ENCODE measurements at regions not wholly inside any gene's neighbourhood (a gene's known extent, or its start where the extent isn't known, plus 50 kb on each side); places are given as distances from the start of the nearest gene placed in this dataset.

DNA sequence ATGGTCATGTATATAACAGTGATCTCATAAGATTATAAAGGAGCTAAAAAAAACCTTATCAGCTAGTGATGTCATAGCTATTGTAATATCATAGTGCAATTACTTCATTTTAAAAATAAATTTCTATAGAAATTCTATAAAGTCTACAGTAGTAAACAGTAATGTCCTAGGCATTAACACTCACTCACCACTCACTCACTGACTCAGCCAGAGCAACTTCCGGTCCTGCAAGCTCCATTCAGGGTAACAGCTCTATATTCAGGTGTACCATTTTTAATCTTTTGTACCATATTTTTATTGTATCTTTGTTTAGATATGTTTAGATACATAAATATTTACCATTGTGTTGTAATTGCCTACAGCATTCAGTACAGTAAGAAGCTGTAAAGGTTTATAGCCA lies 524.4 kb upstream of the CDH5 start:
- Histone ChIP-seq H3K27me3 (no peaks in the 10 kb centered on the region), H3K4me3 (no peak overlapping the region), H3K4me1 (peaks cover 9% of the 10 kb centered on the region), H3K36me3 (no peaks in the 10 kb centered on the region), H3K9me3 (no peaks in the 10 kb centered on the region), H3K27ac (no peak overlapping the region)
- WGBS = 87% methylated on average over 1 of the region's 1 CpG
- TF ChIP-seq POLR2AphosphoS5 (IDR thresholded peaks at IDR 0.05) = no peak
- no peak for TF ChIP-seq POLR2A (IDR thresholded peaks at IDR 0.05)
- TF ChIP-seq CTCF (IDR thresholded peaks at IDR 0.05) = no peak
- TF ChIP-seq EP300 (IDR thresholded peaks at IDR 0.05) = no peak
- DNase-seq (ENCODE audit: low spot score in 2 of 2) = no peak

- 79% methylated on average over 3 of the region's 3 CpGs for WGBS
- no peak for DNase-seq (ENCODE audit: low spot score in 2 of 2)
- no peaks in the 10 kb centered on the region for H3K27me3 ChIP-seq
- no peaks in the 10 kb centered on the region for H3K4me1 ChIP-seq
- no peaks in the 10 kb centered on the region for H3K9me3 ChIP-seq
- H3K36me3 ChIP-seq = no peaks in the 10 kb centered on the region
- TF ChIP-seq CTCF (IDR thresholded peaks at IDR 0.05) = no peak
- no peak for TF ChIP-seq EP300 (IDR thresholded peaks at IDR 0.05)
- no peak for TF ChIP-seq POLR2AphosphoS5 (IDR thresholded peaks at IDR 0.05)
- TF ChIP-seq POLR2A (IDR thresholded peaks at IDR 0.05) = no peak
- H3K4me3 ChIP-seq = no peak overlapping the region
- no peak overlapping the region for H3K27ac ChIP-seq
Observed at GRCh38 chr16:65838001-65838400, 528.5 kb upstream of the CDH5 start.

DNA sequence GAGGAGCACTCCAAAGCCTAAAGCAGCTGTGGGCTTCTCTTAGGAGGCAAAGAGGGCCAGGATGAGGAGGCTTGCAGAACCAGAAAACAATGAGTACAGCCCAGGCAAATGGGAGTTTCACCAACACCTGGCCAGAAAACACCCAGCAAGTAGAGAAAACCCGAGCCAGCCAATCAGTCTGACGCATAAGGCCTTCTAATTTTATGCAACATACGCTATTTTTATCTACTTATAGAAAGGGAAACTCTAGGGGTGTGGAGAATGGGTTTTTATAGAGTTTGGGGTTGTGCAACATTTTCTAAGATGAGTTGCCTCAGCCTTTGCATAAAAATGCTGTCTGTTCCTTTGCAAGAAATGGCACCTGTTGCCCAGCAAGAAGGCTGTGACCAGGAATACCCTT lies 529.0 kb upstream of the CDH5 start:
- Histone ChIP-seq H3K36me3 (no peaks in the 10 kb centered on the region), H3K4me1 (no peaks in the 10 kb centered on the region), H3K4me3 (no peak overlapping the region), H3K27me3 (no peaks in the 10 kb centered on the region), H3K9me3 (no peaks in the 10 kb centered on the region), H3K27ac (no peak overlapping the region)
- no peak for TF ChIP-seq CTCF (IDR thresholded peaks at IDR 0.05)
- TF ChIP-seq POLR2AphosphoS5 (IDR thresholded peaks at IDR 0.05) = no peak
- TF ChIP-seq EP300 (IDR thresholded peaks at IDR 0.05) = no peak
- no peak for TF ChIP-seq POLR2A (IDR thresholded peaks at IDR 0.05)
- DNase-seq (ENCODE audit: low spot score in 2 of 2) = no peak
- WGBS = 80% methylated on average over 3 of the region's 3 CpGs

GRCh38 chr16:65834688-65835087 lies 531.8 kb upstream of the CDH5 start:
- Histone ChIP-seq H3K27ac (no peak overlapping the region), H3K4me1 (no peaks in the 10 kb centered on the region), H3K36me3 (no peaks in the 10 kb centered on the region), H3K4me3 (no peak overlapping the region), H3K27me3 (no peaks in the 10 kb centered on the region), H3K9me3 (no peaks in the 10 kb centered on the region)
- DNase-seq (ENCODE audit: low spot score in 2 of 2) = no peak
- no peak for TF ChIP-seq EP300 (IDR thresholded peaks at IDR 0.05)
- TF ChIP-seq POLR2A (IDR thresholded peaks at IDR 0.05) = no peak
- TF ChIP-seq POLR2AphosphoS5 (IDR thresholded peaks at IDR 0.05) = no peak
- TF ChIP-seq CTCF (IDR thresholded peaks at IDR 0.05) = no peak

- H3K4me3 ChIP-seq = no peak overlapping the region
- WGBS = 65% methylated on average over 4 of the region's 4 CpGs
- H3K27me3 ChIP-seq = no peaks in the 10 kb centered on the region
- TF ChIP-seq EP300 (IDR thresholded peaks at IDR 0.05) = no peak
- no peak for TF ChIP-seq CTCF (IDR thresholded peaks at IDR 0.05)
- TF ChIP-seq POLR2AphosphoS5 (IDR thresholded peaks at IDR 0.05) = no peak
- no peak for TF ChIP-seq POLR2A (IDR thresholded peaks at IDR 0.05)
- H3K36me3 ChIP-seq = no peaks in the 10 kb centered on the region
- H3K4me1 ChIP-seq = no peaks in the 10 kb centered on the region
- DNase-seq (ENCODE audit: low spot score in 2 of 2) = no peak
- no peaks in the 10 kb centered on the region for H3K9me3 ChIP-seq
- no peak overlapping the region for H3K27ac ChIP-seq
Observed at GRCh38 chr16:65833171-65833871, 533.2 kb upstream of the CDH5 start.

Measured in suprapubic skin (tissue), 4 donors.